GM23248 (cell line): ENCODE measurements at regions not wholly inside any gene's neighbourhood (a gene's known extent, or its start where the extent isn't known, plus 50 kb on each side); places are given as distances from the start of the nearest gene placed in this dataset.

Source experiments
- EZH2 ChIP-seq: fragments of 200-600 bp; sonication (generic); IDR thresholded peaks from 2 replicates; pipeline ENCODE4 v1.6.1; 2018; ENCODE audit warnings: antibody characterized with exemption, mild to moderate bottlenecking; ENCODE audit not compliant: insufficient read depth, poor library complexity, severe bottlenecking
- EZH2phosphoT487 ChIP-seq: fragments of 200-600 bp; sonication (generic); IDR thresholded peaks from 2 replicates; pipeline ENCODE4 v1.6.1; 2018; ENCODE audit warnings: antibody characterized with exemption, moderate library complexity, mild to moderate bottlenecking, low read depth; ENCODE audit not compliant: insufficient read depth

GRCh38 chr1:232222614-232223013, 407.3 kb downstream of the SIPA1L2 start:
- TF ChIP-seq EZH2 = no peak
- TF ChIP-seq EZH2phosphoT487 = no peak
